ENCODE measurements at regions not wholly inside any gene's neighbourhood (a gene's known extent, or its start where the extent isn't known, plus 50 kb on each side); places are given as distances from the start of the nearest gene placed in this dataset.

DNA sequence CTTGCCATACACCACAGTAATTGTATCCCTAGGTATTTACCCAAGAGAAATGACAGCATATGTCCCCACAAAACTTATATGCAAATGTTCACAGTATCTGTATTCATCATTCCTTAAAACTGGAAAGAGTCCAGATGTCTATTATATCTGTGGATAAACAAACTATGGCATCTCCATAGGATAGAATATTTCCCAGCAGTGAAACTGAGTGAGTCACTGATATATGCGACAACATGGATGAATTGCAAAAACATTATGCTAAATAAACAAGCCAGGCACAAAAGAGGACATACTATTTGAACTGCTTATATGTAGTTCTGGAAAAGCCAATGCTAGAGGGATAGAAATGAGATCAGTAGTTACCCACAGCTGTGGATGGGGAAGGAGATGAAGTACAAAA is 359.4 kb upstream of the DSEL start:
- DNase-seq = no peak
- no peak overlapping the region for H3K4me3 Mint-ChIP-seq (ENCODE audit: unreplicated experiment)
- no peaks in the 10 kb centered on the region for H3K27me3 Mint-ChIP-seq (ENCODE audit: unreplicated experiment)
- TF ChIP-seq, protein P1, sequence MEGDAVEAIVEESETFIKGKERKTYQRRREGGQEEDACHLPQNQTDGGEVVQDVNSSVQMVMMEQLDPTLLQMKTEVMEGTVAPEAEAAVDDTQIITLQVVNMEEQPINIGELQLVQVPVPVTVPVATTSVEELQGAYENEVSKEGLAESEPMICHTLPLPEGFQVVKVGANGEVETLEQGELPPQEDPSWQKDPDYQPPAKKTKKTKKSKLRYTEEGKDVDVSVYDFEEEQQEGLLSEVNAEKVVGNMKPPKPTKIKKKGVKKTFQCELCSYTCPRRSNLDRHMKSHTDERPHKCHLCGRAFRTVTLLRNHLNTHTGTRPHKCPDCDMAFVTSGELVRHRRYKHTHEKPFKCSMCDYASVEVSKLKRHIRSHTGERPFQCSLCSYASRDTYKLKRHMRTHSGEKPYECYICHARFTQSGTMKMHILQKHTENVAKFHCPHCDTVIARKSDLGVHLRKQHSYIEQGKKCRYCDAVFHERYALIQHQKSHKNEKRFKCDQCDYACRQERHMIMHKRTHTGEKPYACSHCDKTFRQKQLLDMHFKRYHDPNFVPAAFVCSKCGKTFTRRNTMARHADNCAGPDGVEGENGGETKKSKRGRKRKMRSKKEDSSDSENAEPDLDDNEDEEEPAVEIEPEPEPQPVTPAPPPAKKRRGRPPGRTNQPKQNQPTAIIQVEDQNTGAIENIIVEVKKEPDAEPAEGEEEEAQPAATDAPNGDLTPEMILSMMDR (IDR thresholded peaks at IDR 0.05; ENCODE audit: partially characterized antibody, unreplicated experiment) = no peak
- H3K9me3 Mint-ChIP-seq (ENCODE audit: unreplicated experiment) = no peaks in the 10 kb centered on the region
- H3K4me1 Mint-ChIP-seq (ENCODE audit: low read depth, unreplicated experiment) = peaks cover 14% of the 10 kb centered on the region
- no peaks in the 10 kb centered on the region for H3K36me3 Mint-ChIP-seq (ENCODE audit: unreplicated experiment)
- H3K27ac Mint-ChIP-seq (ENCODE audit: unreplicated experiment) = peak overlapping the region; percentile 9

DNA sequence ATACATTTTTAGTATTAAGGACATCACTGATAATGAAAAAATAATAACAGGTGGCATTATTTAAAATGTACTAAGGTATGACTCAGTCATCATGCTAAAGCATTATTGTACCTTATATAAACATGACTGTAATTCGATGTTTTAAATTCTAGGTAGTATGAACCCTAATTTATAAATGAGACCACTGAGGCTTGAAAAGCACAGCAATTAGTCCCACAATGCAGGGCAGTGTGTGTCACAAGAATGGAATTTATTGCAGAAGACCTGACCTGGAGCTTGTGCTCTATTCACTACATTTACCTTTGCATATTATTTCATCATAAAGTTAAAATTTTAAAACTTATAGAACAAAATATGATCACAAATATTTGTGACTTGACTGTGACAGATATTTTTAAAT is 358.5 kb upstream of the DSEL start:
- Mint-ChIP-seq H3K9me3 (ENCODE audit: unreplicated experiment) (no peaks in the 10 kb centered on the region), H3K4me1 (ENCODE audit: low read depth, unreplicated experiment) (peaks cover 12% of the 10 kb centered on the region), H3K27ac (ENCODE audit: unreplicated experiment) (no peak overlapping the region), H3K4me3 (ENCODE audit: unreplicated experiment) (no peak overlapping the region), H3K27me3 (ENCODE audit: unreplicated experiment) (no peaks in the 10 kb centered on the region), H3K36me3 (ENCODE audit: unreplicated experiment) (no peaks in the 10 kb centered on the region)
- TF ChIP-seq, protein P1 (IDR thresholded peaks at IDR 0.05; ENCODE audit: partially characterized antibody, unreplicated experiment) = no peak
- no peak for DNase-seq

DNA sequence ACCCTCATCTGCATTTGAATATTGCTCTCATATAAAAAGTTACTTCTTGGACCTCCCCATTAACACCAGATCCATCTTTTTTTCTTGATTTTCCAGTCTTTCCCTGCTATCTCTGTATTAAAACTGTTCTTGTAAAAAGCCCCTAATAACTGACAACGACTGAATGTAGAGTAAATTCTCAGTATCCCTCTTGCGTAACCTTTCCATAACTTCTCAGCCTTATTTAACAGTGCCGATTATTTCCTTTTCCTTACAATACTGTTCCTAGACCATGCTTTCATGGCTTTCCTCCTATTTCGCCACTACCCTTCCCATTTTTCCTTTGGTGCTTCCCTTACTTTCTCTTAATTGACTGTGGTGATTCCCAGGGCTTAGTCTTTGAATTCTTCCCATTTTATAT is 348.9 kb upstream of the DSEL start:
- Mint-ChIP-seq H3K27ac (ENCODE audit: unreplicated experiment) (no peak overlapping the region), H3K9me3 (ENCODE audit: unreplicated experiment) (no peaks in the 10 kb centered on the region), H3K4me3 (ENCODE audit: unreplicated experiment) (no peak overlapping the region), H3K27me3 (ENCODE audit: unreplicated experiment) (peaks cover 2% of the 10 kb centered on the region), H3K36me3 (ENCODE audit: unreplicated experiment) (no peaks in the 10 kb centered on the region), H3K4me1 (ENCODE audit: low read depth, unreplicated experiment) (no peaks in the 10 kb centered on the region)
- no peak for DNase-seq
- TF ChIP-seq, protein P1 (IDR thresholded peaks at IDR 0.05; ENCODE audit: partially characterized antibody, unreplicated experiment) = no peak

DNA sequence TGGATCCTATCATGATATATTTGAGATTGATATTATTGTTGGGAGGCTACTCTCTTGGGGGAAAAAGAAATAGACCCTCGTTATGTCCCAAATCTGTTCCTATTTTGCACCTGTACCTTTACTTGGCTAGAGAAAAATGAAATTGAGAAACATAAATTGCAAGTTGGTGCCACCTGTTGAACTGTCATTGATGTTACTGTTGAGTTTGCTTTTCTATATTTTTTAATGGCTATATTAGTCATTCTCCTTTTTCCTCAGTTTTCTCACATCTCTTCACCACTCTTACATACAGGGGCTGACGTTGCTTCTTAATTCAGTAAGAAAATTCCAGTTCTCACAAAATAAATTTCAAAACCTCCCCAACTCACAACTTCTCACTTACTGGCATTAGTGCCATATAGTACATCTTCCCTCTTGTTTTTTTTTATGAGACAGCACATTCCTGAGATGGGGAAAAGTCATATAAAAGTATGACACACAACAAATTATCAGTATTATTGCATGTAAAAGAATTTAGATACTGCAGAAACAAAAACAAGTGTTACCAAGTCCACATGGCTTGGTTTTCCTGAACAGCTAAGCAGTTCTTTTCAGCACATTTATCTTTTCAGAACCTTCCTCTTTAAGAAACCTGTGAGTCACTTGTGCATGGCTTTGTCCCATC is 348.3 kb upstream of the DSEL start:
- no peak for DNase-seq
- H3K4me1 Mint-ChIP-seq (ENCODE audit: low read depth, unreplicated experiment) = no peaks in the 10 kb centered on the region
- H3K36me3 Mint-ChIP-seq (ENCODE audit: unreplicated experiment) = no peaks in the 10 kb centered on the region
- TF ChIP-seq, protein P1 (IDR thresholded peaks at IDR 0.05; ENCODE audit: partially characterized antibody, unreplicated experiment) = no peak
- no peaks in the 10 kb centered on the region for H3K9me3 Mint-ChIP-seq (ENCODE audit: unreplicated experiment)
- H3K27ac Mint-ChIP-seq (ENCODE audit: unreplicated experiment) = no peak overlapping the region
- no peak overlapping the region for H3K4me3 Mint-ChIP-seq (ENCODE audit: unreplicated experiment)
- peaks cover 2% of the 10 kb centered on the region for H3K27me3 Mint-ChIP-seq (ENCODE audit: unreplicated experiment)

DNA sequence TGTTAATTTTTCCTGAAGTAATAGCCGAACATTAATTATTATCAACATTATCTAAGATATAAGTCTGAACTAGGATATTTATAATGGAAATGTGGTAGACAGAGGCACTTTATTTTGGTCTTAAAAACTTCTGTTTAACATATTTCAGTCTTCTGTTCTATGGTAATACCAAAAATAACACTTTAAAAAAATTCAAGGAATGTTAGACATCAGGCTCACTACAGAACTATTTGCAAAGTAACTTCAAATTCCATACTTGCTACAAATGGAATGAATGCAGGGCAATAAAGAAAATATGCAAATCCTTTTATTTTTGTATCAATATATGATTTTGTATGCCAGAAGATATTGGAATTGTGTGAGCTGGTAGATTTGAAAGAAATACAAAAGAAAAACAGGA is 345.5 kb upstream of the DSEL start:
- peaks cover 2% of the 10 kb centered on the region for H3K27me3 Mint-ChIP-seq (ENCODE audit: unreplicated experiment)
- TF ChIP-seq, protein P1 (IDR thresholded peaks at IDR 0.05; ENCODE audit: partially characterized antibody, unreplicated experiment) = no peak
- no peaks in the 10 kb centered on the region for H3K4me1 Mint-ChIP-seq (ENCODE audit: low read depth, unreplicated experiment)
- H3K4me3 Mint-ChIP-seq (ENCODE audit: unreplicated experiment) = no peak overlapping the region
- no peaks in the 10 kb centered on the region for H3K9me3 Mint-ChIP-seq (ENCODE audit: unreplicated experiment)
- H3K36me3 Mint-ChIP-seq (ENCODE audit: unreplicated experiment) = no peaks in the 10 kb centered on the region
- no peak for DNase-seq
- H3K27ac Mint-ChIP-seq (ENCODE audit: unreplicated experiment) = no peak overlapping the region

Measured in glutamatergic neuron (in vitro differentiated cells).